Left cardiac atrium (tissue), 4 donors: ENCODE measurements at regions not wholly inside any gene's neighbourhood (a gene's known extent, or its start where the extent isn't known, plus 50 kb on each side); places are given as distances from the start of the nearest gene placed in this dataset.

ENCODE experiments used
- ATAC-seq, 2 donors: fragments of 200-7000 bp; cut with Tn5 transposase; one replicate each; pipeline ENCODE4 v1.9.1; 2020; ENCODE audit warnings: mild to moderate bottlenecking in 2 of 2, moderate library complexity in 2 of 2
- DNase-seq: peaks from one replicate; pipeline ENCODE4 v3.0.0-alpha.2; 2020
- intact Hi-C, 2 donors: fragments of 100-400 bp; cut with DNase I; formaldehyde crosslinking; loops; one replicate each; pipeline versions ENCODE4 v1.14.1 to v1.15.1; 2022 to 2023
- donor health status: DM: no; HTN: yes; CAD: no.
- donor health status: DM: no; HTN: yes; CAD: no; lungs with severe emphysema.
- donor health status: DM: yes; HTN: yes; CAD: no.
- donor health status: Dilated cardiomyopathy.

- ATAC-seq (no peak), DNase-seq (no peak)
- intact Hi-C loops = no loop called here
Measured at GRCh38 chr2:204040016-204040415, 103.5 kb downstream of the ICOS start.

GRCh38 chr2:204042401-204042800 is 105.8 kb downstream of the ICOS start:
- intact Hi-C loops = no loop called here
- ATAC-seq (no peak), DNase-seq (no peak)

GRCh38 chr2:204046145-204046544 is 109.6 kb downstream of the ICOS start:
- no peak for ATAC-seq
- intact Hi-C loops = no loop called here

GRCh38 chr2:204049635-204050034 is 113.1 kb downstream of the ICOS start:
- no peak for DNase-seq
- ATAC-seq = no peak
- intact Hi-C loops = no loop called here

More at GRCh38 chr2:204046145-204046544, 109.6 kb downstream of the ICOS start:
- DNase-seq = no peak

GRCh38 chr2:204050681-204051080 is 114.1 kb downstream of the ICOS start:
- no peak for DNase-seq

GRCh38 chr2:204051476-204051875 is 114.9 kb downstream of the ICOS start:
- no peak for ATAC-seq
- no peak for DNase-seq
- intact Hi-C loops = no loop called here

More at GRCh38 chr2:204050681-204051080, 114.1 kb downstream of the ICOS start:
- ATAC-seq = no peak
- intact Hi-C loops = no loop called here

- DNase-seq = no peak
- peak in 1 of 2 donors; percentile 71 for ATAC-seq
- intact Hi-C loops = no loop called here
Measured at GRCh38 chr2:204051984-204052556, 115.5 kb downstream of the ICOS start.

- DNase-seq = no peak
- no peak for ATAC-seq
- intact Hi-C loops = no loop called here
Measured at GRCh38 chr2:204059016-204059415, 122.5 kb downstream of the ICOS start.

GRCh38 chr2:204060841-204061240 is 124.3 kb downstream of the ICOS start:
- DNase-seq (no peak), ATAC-seq (no peak)

GRCh38 chr2:204061241-204061640 is 124.7 kb downstream of the ICOS start:
- intact Hi-C loops = no loop called here
- DNase-seq (no peak), ATAC-seq (no peak)

More at GRCh38 chr2:204060841-204061240, 124.3 kb downstream of the ICOS start:
- intact Hi-C loops = no loop called here

- DNase-seq = no peak
- intact Hi-C loops = no loop called here
- no peak for ATAC-seq
Measured at GRCh38 chr2:204064119-204064518, 127.6 kb downstream of the ICOS start.

GRCh38 chr2:204065566-204065965 is 129.0 kb downstream of the ICOS start:
- no peak for ATAC-seq
- DNase-seq = no peak
- intact Hi-C loops = no loop called here

- DNase-seq (no peak), ATAC-seq (no peak)
- intact Hi-C loops = no loop called here
Measured at GRCh38 chr2:204066051-204066450, 129.5 kb downstream of the ICOS start.

GRCh38 chr2:204069804-204070203 is 133.2 kb downstream of the ICOS start:
- ATAC-seq (no peak), DNase-seq (no peak)
- intact Hi-C loops = no loop called here

- intact Hi-C loops = no loop called here
- ATAC-seq = no peak
- DNase-seq = no peak
Measured at GRCh38 chr2:204072443-204073324, 136.1 kb downstream of the ICOS start.

- intact Hi-C loops = no loop called here
- DNase-seq = no peak
- ATAC-seq = peak in 1 of 2 donors; percentile 42
Measured at GRCh38 chr2:204074456-204074855, 137.9 kb downstream of the ICOS start.

GRCh38 chr2:204078003-204078698 is 141.6 kb downstream of the ICOS start:
- intact Hi-C loops = no loop called here
- DNase-seq (no peak), ATAC-seq (no peak)

- no peak for DNase-seq
- intact Hi-C loops = no loop called here
- no peak for ATAC-seq
Measured at GRCh38 chr2:204081487-204082425, 145.2 kb downstream of the ICOS start.

- ATAC-seq (no peak), DNase-seq (no peak)
- intact Hi-C loops = no loop called here
Measured at GRCh38 chr2:204086167-204086566, 149.6 kb downstream of the ICOS start.
